ENCODE measurements at regions not wholly inside any gene's neighbourhood (a gene's known extent, or its start where the extent isn't known, plus 50 kb on each side); places are given as distances from the start of the nearest gene placed in this dataset.
"Not testable (repeated sequence)": the region's sequence is repeated elsewhere in the genome, so short reads cannot be mapped to it uniquely, and the experiment has no call there.

DNA sequence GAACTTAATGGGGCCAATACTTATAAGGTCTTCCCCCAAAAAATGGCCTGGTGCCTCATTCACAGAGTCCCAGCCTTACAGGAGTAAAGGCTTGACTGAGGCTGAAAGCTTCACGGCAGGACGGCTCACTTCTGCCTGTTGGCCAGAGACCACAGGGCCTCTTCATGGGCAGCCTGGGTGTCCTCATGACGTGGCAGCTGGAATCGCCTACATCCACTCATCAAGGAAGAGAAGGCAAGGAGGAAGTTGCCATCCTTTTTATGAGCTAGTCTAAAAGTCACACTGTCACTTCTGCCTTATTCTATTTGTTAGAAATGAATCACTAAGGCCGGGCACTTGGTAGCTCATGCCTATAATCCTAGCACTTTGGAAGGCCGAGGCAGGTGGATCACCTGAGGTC lies 89.3 kb upstream of the DGKG start:
- Histone ChIP-seq H3K36me3 (no peaks in the 10 kb centered on the region), H3K27me3 (no peaks in the 10 kb centered on the region), H3K4me1 (no peaks in the 10 kb centered on the region), H3K27ac (no peak overlapping the region), H3K4me3 (no peak overlapping the region), H3K9me3 (no peaks in the 10 kb centered on the region)
- TF ChIP-seq POLR2AphosphoS5 (IDR thresholded peaks at IDR 0.05; ENCODE audit: insufficient read depth in 1 of 2, low read depth in 1 of 2) (no peak), POLR2A (IDR thresholded peaks at IDR 0.05) (no peak)
- TF ChIP-seq, protein P1, sequence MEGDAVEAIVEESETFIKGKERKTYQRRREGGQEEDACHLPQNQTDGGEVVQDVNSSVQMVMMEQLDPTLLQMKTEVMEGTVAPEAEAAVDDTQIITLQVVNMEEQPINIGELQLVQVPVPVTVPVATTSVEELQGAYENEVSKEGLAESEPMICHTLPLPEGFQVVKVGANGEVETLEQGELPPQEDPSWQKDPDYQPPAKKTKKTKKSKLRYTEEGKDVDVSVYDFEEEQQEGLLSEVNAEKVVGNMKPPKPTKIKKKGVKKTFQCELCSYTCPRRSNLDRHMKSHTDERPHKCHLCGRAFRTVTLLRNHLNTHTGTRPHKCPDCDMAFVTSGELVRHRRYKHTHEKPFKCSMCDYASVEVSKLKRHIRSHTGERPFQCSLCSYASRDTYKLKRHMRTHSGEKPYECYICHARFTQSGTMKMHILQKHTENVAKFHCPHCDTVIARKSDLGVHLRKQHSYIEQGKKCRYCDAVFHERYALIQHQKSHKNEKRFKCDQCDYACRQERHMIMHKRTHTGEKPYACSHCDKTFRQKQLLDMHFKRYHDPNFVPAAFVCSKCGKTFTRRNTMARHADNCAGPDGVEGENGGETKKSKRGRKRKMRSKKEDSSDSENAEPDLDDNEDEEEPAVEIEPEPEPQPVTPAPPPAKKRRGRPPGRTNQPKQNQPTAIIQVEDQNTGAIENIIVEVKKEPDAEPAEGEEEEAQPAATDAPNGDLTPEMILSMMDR (IDR thresholded peaks at IDR 0.05): no peak
- intact Hi-C loops (cut with DNase I): no loop called here
- DNase-seq (ENCODE audit: extremely low spot score in 2 of 2): no peak

DNA sequence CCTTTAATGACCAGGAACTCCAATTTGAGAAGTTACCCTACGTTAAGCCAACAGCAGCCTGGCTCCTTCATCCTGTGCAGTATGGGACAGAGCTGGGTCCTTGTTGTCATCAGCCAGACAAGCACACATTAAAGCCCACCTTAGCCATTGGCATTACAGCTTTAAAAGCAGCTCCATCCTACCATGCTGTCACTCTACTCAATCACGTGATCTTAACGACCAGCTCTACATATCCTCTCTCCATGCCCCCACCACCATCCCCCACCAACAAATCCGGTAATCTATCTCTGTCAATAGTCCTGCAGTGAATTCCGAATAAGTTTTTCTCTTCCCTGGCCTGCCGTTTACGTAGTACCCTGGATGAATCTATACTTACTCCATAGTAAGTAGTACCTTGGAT lies 82.9 kb upstream of the DGKG start:
- H3K4me3 ChIP-seq: no peak overlapping the region
- H3K9me3 ChIP-seq: no peaks in the 10 kb centered on the region
- H3K4me1 ChIP-seq: no peaks in the 10 kb centered on the region
- TF ChIP-seq, protein P1 (IDR thresholded peaks at IDR 0.05): no peak
- TF ChIP-seq POLR2A (IDR thresholded peaks at IDR 0.05) (no peak), POLR2AphosphoS5 (IDR thresholded peaks at IDR 0.05; ENCODE audit: insufficient read depth in 1 of 2, low read depth in 1 of 2) (no peak)
- no peak overlapping the region for H3K27ac ChIP-seq
- no peak for DNase-seq (ENCODE audit: extremely low spot score in 2 of 2)
- no peaks in the 10 kb centered on the region for H3K27me3 ChIP-seq
- no peaks in the 10 kb centered on the region for H3K36me3 ChIP-seq
- intact Hi-C loops (cut with DNase I): no loop called here

DNA sequence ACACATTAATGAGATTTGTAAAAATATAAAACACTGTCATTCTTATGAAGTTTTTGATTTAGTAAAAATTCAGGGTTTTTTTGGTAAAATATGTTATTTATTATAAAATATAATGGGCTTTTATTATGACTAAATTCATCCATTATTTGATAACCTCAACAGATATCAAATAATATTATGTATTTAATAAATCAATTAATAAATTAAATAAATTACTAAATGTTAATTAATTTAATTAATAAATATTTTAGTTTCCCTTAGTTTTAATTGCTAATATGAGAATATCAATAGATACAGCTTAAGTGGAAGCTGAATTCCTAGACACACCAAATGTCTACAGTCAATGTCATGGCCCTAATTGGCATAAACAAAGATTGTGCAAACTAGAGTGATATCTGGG lies 82.3 kb upstream of the DGKG start:
- no peak overlapping the region for H3K4me3 ChIP-seq
- H3K27me3 ChIP-seq: no peaks in the 10 kb centered on the region
- intact Hi-C loops (cut with DNase I): no loop called here
- no peaks in the 10 kb centered on the region for H3K36me3 ChIP-seq
- no peak overlapping the region for H3K27ac ChIP-seq
- H3K4me1 ChIP-seq: no peaks in the 10 kb centered on the region
- TF ChIP-seq POLR2AphosphoS5 (IDR thresholded peaks at IDR 0.05; ENCODE audit: insufficient read depth in 1 of 2, low read depth in 1 of 2) (no peak), POLR2A (IDR thresholded peaks at IDR 0.05) (no peak)
- TF ChIP-seq, protein P1 (IDR thresholded peaks at IDR 0.05): no peak
- DNase-seq (ENCODE audit: extremely low spot score in 2 of 2): no peak
- no peaks in the 10 kb centered on the region for H3K9me3 ChIP-seq

DNA sequence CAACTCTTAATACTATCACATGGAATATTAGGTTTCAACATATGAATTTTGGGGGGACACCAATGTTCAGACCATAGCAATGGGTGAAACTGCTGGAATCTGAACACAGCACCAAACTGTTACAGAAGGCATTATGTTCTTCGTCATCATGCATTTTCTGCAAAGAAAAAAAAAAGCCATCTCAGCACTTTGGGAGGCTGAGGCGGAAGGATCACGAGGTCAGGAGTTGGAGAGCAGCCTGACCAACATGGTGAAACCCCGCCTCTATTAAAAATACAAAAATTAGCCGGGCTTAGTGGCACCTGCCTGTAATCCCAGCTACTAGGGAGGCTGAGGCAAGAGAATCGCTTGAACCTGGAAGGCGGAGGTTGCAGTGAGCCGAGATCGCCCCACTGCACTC lies 80.9 kb upstream of the DGKG start:
- intact Hi-C loops (cut with DNase I); H3K27ac ChIP-seq; DNase-seq (ENCODE audit: extremely low spot score in 2 of 2); H3K4me1 ChIP-seq; H3K27me3 ChIP-seq; H3K9me3 ChIP-seq; H3K36me3 ChIP-seq; H3K4me3 ChIP-seq: not testable (repeated sequence)

DNA sequence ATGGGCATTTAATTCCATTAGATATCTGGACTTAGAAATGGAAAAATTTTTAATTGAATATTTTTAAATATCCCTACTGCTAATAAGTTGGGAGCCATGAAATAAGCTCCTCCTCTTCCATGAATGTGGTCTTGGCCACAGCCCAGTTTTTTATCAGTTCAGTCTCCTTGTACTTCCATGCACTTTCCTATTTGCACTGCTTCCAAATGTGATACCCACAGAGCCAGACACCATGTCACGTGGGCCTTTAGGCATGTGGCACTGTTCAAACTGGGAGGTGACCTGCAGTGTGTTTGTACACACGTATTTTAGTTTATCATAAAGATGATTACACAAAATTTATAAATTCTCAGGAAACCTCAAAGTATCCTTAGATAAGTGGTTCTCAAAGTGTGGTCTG lies 80.1 kb upstream of the DGKG start:
- no peaks in the 10 kb centered on the region for H3K9me3 ChIP-seq
- no peak for TF ChIP-seq POLR2AphosphoS5 (IDR thresholded peaks at IDR 0.05; ENCODE audit: insufficient read depth in 1 of 2, low read depth in 1 of 2)
- TF ChIP-seq POLR2A (IDR thresholded peaks at IDR 0.05): no peak
- TF ChIP-seq, protein P1 (IDR thresholded peaks at IDR 0.05): no peak
- H3K36me3 ChIP-seq: no peaks in the 10 kb centered on the region
- no peaks in the 10 kb centered on the region for H3K27me3 ChIP-seq
- no peak overlapping the region for H3K27ac ChIP-seq
- intact Hi-C loops (cut with DNase I): no loop called here
- H3K4me1 ChIP-seq: no peaks in the 10 kb centered on the region
- no peak for DNase-seq (ENCODE audit: extremely low spot score in 2 of 2)
- H3K4me3 ChIP-seq: no peak overlapping the region

DNA sequence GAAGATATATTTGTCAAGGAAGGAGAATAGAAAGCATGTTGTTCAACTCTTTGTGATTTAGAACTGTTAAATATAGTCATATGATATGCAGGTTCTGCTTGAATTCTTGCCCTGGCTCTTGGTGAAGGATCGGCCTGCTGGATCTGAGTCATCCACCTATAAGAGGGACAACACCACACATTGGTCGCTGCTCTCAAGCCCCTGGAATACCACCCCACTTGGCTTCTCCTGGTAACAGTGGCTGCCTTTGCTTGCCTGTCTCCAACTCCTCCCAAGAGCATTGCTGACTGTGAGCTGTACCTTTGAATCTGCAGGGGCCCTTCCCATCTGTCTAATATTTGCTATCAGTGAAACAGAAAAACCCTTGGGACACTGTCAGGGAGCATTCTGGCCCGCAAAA lies 78.9 kb upstream of the DGKG start:
- no peak overlapping the region for H3K27ac ChIP-seq
- no peak for TF ChIP-seq POLR2A (IDR thresholded peaks at IDR 0.05)
- TF ChIP-seq, protein P1 (IDR thresholded peaks at IDR 0.05): no peak
- no peak for TF ChIP-seq POLR2AphosphoS5 (IDR thresholded peaks at IDR 0.05; ENCODE audit: insufficient read depth in 1 of 2, low read depth in 1 of 2)
- H3K4me1 ChIP-seq: no peaks in the 10 kb centered on the region
- H3K4me3 ChIP-seq: no peak overlapping the region
- no peaks in the 10 kb centered on the region for H3K9me3 ChIP-seq
- no peaks in the 10 kb centered on the region for H3K36me3 ChIP-seq
- H3K27me3 ChIP-seq: no peaks in the 10 kb centered on the region
- intact Hi-C loops (cut with DNase I): no loop called here
- no peak for DNase-seq (ENCODE audit: extremely low spot score in 2 of 2)
